Erythroblast (primary cell): ENCODE measurements at regions not wholly inside any gene's neighbourhood (a gene's known extent, or its start where the extent isn't known, plus 50 kb on each side); places are given as distances from the start of the nearest gene placed in this dataset.

Source experiments
- GATA1 ChIP-seq: IDR thresholded peaks from 2 replicates; pipeline ENCODE4 v1.6.1; 2011; ENCODE audit warnings: low read depth, mild to moderate bottlenecking, control low read depth, low read length, moderate library complexity
- POLR2A ChIP-seq: IDR thresholded peaks from 2 replicates; pipeline ENCODE4 v1.6.1; 2011; ENCODE audit warnings: mild to moderate bottlenecking, low read length

GRCh38 chr9:118271331-118271730 is 567.1 kb downstream of the TLR4 start:
- no peak for TF ChIP-seq POLR2A
- TF ChIP-seq GATA1, result no peak
